Activated CD8-positive, alpha-beta T cell treated with anti-CD3 and anti-CD28 coated beads, Interleukin-2, amount 10 ng/mL, durations not matched to agents 7 days and 5 days (primary cell): ENCODE measurements at regions not wholly inside any gene's neighbourhood (a gene's known extent, or its start where the extent isn't known, plus 50 kb on each side); places are given as distances from the start of the nearest gene placed in this dataset.
"Not testable (repeated sequence)": the region's sequence is repeated elsewhere in the genome, so short reads cannot be mapped to it uniquely, and the experiment has no call there.

ENCODE experiments used
- ATAC-seq: fragments of 150-1000 bp; cut with Tn5 transposase; one replicate; pipeline ENCODE4 v1.10.0; 2021; ENCODE audit warnings: moderate library complexity
- CTCF ChIA-PET: fragments of 350-600 bp; sonication (Branson Sonifier 250); formaldehyde crosslinking; loops from one replicate; lab custom pipeline; 2021; ENCODE audit warnings: antibody characterized with exemption; lab: Charles Lee
- POLR2A ChIA-PET: fragments of 350-600 bp; sonication (Branson Sonifier 250); formaldehyde crosslinking; loops from one replicate; lab custom pipeline; 2021; ENCODE audit warnings: antibody characterized with exemption; lab: Charles Lee
- DNase-seq: peaks from one replicate; pipeline ENCODE4 v3.0.0-alpha.2; 2020
- H3K27ac Mint-ChIP-seq: one replicate; pipeline ENCODE4 v1.8.0; 2021; ENCODE audit warnings: mild to moderate bottlenecking, mixed read lengths
- H3K27me3 Mint-ChIP-seq: one replicate; pipeline ENCODE4 v1.8.0; 2021; ENCODE audit warnings: low read depth, mixed read lengths
- H3K36me3 Mint-ChIP-seq: one replicate; pipeline ENCODE4 v1.8.0; 2021; ENCODE audit warnings: low read depth, mixed read lengths
- H3K4me1 Mint-ChIP-seq: one replicate; pipeline ENCODE4 v1.8.0; 2021; ENCODE audit warnings: low read depth, mixed read lengths
- H3K4me3 Mint-ChIP-seq: one replicate; pipeline ENCODE4 v1.8.0; 2021; ENCODE audit warnings: mild to moderate bottlenecking, mixed read lengths
- H3K9me3 Mint-ChIP-seq: one replicate; pipeline ENCODE4 v1.8.0; 2022; ENCODE audit warnings: mixed read lengths; ENCODE audit not compliant: insufficient read depth

DNA sequence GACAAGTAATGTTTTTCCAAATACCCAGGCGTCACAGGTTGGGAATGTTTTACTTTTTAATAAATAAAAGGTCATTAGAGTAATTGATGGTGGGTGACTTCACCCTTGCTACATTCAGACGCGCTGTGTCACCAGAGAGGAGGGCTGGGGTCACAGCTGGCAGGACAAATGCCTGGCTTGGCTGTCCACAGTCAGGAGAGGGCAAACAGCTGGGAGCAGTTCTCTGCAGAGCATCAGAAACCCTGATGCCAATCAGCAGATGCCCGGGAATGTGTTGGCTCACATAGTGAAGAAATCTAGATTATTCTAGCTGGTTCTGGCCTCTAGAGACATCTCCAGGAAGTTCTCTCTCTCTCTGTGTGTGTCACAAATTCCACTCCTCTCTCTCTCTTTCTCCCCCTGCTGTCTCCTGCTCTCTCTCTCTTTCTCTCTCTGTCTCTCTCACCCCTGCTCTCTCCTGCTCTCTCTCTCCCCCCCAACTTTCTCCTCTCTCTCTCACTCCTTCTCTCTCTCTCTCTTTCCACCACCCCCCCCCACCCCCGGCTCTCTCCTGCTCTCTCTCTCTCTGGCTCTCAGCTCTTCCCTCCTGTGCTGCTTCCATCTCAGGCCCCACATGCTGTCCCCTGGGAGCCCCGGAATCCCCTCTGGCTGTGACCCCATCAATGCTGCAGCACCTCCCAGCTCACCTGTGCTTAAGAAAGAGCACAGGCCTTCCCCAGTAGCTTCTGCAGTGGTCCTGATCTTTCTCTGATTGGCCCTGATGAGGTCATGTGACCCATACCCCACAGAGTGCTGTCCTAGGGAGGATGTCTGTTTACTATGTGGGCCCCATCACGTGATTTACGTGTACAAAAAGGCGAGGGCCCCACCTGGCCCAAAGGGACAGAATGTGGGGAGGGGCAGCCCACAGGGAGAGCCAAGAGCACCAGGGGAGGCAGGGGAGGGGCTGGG lies 331.5 kb downstream of the ADGRD1 start:
- H3K4me3 Mint-ChIP-seq, DNase-seq, H3K27ac Mint-ChIP-seq: not testable (repeated sequence)

DNA sequence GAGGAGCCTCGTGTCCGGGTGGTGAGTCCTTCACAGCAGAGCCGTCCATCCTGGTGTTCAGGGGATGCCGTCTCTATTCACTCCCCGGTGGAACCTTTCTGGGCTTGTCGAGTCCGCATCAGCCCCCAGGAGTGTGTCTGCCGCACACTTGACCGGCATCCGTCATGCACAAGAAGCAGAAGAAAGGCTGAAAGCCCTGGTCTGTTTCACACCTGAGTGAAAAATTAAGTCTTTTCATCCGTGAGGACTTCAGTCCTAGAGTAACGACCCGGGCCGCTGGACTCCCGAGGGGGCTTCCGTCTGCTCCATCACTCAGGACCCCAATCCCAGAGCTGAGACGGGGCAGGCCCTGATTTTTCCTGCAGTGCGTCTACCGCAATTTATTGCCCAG lies 332.2 kb downstream of the ADGRD1 start:
- H3K36me3 Mint-ChIP-seq, H3K27ac Mint-ChIP-seq, H3K4me3 Mint-ChIP-seq, H3K4me1 Mint-ChIP-seq, H3K9me3 Mint-ChIP-seq, DNase-seq, H3K27me3 Mint-ChIP-seq, CTCF ChIA-PET, ATAC-seq, POLR2A ChIA-PET: not testable (repeated sequence)

More for the DNA sequence above, 331.5 kb downstream of the ADGRD1 start:
- H3K4me1 Mint-ChIP-seq, CTCF ChIA-PET, H3K27me3 Mint-ChIP-seq, H3K36me3 Mint-ChIP-seq, H3K9me3 Mint-ChIP-seq, ATAC-seq, POLR2A ChIA-PET: not testable (repeated sequence)

DNA sequence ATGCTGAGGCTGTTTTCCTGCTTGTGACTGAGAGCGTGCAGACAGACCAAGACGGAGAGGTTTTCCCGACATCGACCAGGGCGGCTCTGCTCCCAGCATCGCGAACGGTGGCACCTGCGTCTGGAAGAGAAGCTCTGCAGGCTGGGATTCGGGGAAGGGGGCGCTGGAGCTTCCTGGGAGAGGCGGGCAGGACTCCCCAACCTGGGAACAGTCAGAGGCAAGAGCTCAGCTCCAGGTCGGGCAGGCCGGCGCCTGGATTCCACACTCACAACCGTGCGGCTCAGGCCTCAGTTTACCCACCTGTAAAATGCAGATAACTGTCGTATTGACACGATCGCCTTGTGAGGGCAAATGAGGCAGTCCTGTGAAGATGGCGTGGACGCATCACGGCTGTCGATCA lies 332.6 kb downstream of the ADGRD1 start:
- H3K4me3 Mint-ChIP-seq, DNase-seq: not testable (repeated sequence)

DNA sequence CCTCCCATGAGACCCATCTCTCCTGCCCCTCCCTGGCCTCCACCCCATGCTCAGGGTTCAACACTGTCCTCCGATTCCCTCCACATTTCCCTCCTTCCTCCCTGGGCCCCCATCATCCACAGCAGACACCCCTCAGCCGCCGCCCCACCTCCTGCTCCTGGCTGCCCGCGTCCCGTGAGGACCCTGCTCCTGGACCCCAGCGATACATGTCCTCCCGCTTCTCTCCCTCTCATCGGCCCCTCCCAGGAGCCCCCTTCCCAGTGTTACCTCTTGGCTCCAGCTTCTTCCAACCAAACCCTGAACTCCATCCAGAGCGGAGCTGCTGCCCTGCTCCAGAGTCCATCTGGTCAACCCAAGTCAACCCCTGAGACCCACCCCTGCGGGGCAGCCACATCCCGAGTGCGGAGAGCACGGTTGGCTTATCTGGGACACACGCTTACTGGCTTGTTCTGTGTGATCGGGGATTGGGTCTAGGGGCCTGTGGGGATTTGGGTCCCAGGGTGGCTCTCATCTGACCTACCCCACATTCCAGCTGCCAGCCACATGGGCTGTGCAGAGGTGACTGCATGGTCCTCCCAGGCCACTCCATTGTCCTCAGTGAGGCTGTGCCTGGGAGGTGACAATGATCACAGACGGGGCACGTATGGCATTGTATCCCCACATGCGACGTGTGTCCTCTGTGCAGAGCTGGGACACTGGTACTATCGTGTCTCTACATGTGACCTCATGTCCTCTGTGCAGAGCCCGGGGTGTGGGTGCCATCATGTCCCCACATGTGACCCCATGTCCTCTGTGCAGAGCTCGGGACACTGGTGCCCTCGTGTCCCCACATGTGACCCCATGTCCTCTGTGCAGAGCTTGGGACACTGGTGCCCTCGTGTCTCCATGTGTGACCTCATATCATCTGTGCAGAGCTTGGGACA lies 333.6 kb downstream of the ADGRD1 start:
- ChIA-PET CTCF (no interaction called here), POLR2A (no interaction called here)
- Mint-ChIP-seq H3K27me3 (no peaks in the 10 kb centered on the region), H3K9me3 (no peaks in the 10 kb centered on the region), H3K4me1 (no peaks in the 10 kb centered on the region), H3K36me3 (no peaks in the 10 kb centered on the region), H3K27ac (no peak overlapping the region), H3K4me3 (no peak overlapping the region)
- DNase-seq (no peak), ATAC-seq (no peak)

More for the DNA sequence above, 332.6 kb downstream of the ADGRD1 start:
- H3K36me3 Mint-ChIP-seq, POLR2A ChIA-PET, H3K27ac Mint-ChIP-seq, H3K27me3 Mint-ChIP-seq, H3K4me1 Mint-ChIP-seq, ATAC-seq, CTCF ChIA-PET, H3K9me3 Mint-ChIP-seq: not testable (repeated sequence)

DNA sequence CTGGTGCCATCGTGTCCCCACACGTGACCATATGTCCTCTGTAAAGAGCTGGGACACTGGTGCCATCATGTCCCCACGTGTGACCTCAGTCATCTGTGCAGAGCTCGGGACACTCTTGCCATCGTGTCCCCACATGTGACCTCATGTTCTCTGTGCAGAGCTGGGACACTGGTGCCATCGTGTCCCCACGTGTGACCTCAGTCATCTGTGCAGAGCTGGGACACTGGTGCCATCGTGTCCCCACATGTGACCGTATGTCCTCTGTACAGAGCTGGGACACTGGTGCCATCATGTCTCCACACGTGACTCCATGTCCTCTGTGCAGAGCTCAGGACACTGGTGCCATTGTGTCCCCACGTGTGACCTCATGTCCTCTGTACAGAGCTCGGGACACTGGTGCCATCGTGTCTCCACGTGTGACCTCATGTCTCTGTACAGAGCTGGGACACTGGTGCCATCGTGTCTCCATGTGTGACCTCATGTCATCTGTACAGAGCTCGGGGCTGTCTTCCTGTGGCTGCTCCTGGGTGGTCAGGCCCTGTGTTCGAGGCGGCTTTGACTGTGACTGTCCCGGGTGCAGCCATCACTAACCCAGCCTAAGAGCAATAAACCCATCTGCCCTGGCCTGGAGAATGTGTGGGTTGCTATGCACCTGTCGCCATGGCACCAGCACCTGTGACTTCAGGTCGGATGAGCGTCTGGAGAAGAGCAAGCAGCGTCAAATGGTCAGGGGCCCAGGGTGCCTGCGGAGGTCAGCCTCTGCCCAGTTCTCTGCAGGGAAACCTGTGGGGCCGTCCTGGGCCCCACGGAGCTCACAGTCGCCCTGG lies 334.4 kb downstream of the ADGRD1 start:
- ChIA-PET CTCF (no interaction called here), POLR2A (no interaction called here)
- no peaks in the 10 kb centered on the region for H3K27me3 Mint-ChIP-seq
- H3K27ac Mint-ChIP-seq, result no peak overlapping the region
- no peak for DNase-seq
- no peaks in the 10 kb centered on the region for H3K4me1 Mint-ChIP-seq
- no peak for ATAC-seq
- H3K4me3 Mint-ChIP-seq, result no peak overlapping the region
- H3K36me3 Mint-ChIP-seq, result no peaks in the 10 kb centered on the region
- H3K9me3 Mint-ChIP-seq, result no peaks in the 10 kb centered on the region

DNA sequence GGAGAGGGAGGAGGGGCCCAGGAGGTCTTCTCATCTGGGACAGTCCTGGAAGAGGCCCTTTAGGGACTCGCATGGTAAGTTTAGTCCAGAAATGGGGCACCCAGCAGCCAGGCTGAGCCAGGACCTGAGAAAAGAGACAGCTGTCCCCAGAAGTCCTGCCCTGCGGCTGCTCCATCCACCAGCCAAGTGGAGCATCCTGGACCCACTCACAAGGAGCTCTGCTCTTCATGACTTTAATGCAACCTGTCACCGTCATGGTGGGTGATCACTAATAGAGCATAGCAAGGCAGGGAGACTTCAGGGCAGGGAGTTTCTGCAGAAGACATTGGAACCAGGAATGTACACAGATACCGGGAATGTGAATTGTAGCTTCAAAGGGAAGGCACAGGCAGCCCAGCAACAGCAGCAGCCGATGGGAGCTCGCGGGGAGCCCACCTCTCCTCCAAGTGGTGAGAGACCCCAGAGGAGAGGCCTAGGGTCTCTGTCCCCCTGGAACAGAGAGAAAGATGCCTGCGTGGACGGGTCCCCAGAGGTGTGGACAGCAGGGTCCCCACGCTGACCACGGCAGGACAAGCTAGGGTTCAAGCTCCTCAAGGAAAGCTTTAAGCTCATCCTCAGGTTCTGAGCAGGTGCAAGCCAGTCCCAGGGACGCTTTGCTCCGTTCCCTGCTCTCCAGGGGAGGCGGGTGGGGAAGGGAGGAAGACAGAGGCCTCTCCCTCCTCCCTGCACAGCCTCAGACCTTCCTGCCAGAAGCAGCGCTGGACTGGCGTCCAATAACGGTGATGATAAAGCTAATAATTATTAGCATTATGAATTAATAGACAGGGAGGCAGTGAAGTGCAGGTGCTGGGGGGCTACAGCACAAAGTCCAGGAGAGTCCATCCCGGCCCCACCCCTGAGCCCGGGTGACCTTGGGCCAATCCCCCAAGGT lies 335.3 kb downstream of the ADGRD1 start:
- H3K4me3 Mint-ChIP-seq, H3K9me3 Mint-ChIP-seq, CTCF ChIA-PET, H3K27me3 Mint-ChIP-seq, H3K36me3 Mint-ChIP-seq, H3K27ac Mint-ChIP-seq, POLR2A ChIA-PET, H3K4me1 Mint-ChIP-seq, DNase-seq, ATAC-seq: not testable (repeated sequence)

DNA sequence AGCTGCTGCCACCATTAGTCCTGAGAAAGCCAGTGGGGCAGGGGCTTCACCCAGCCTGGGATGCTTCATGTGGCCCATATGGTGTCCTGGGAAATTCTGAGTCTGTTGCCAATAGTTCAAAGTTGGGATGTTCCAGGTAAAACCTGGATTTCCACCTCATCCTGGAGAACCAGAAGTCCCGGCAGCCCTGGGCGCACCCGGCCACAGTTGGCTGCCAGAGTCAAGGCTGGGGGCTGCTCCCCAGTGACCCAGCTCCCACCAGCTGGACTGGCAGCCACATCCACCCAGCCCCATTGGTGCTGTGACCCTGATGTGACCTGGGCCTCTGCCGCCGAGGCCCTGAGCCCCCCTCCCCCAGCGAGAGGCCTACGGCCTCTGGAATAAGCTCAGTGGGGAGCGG lies 336.1 kb downstream of the ADGRD1 start:
- H3K4me3 Mint-ChIP-seq, H3K4me1 Mint-ChIP-seq, POLR2A ChIA-PET, H3K36me3 Mint-ChIP-seq, H3K9me3 Mint-ChIP-seq, CTCF ChIA-PET, DNase-seq, H3K27me3 Mint-ChIP-seq, H3K27ac Mint-ChIP-seq, ATAC-seq: not testable (repeated sequence)

DNA sequence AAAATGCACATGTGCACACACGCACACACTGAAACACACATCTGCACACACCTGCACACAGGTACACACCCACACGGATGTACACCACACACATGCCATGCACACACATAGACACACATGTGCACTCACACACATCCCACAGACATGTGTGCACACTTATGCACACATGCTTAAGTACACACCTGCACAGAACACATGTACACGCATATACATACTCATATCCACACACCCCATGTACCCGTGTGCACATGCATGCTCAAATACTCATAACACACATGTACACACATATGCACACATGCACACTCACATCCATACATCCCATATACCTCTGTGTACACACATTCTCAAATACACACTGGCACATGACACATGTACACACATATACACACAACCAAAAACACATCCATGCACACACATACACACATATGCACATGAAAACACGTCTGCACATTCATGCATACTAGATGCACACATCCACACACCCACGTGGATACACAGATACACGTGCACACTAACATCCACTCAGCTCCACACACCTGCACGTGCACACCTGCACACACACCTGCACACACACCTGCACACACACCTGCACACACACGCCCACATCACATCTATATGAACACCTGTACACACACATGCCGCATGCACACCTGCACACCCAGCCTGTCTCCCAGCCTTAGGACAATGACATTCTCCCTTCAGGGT lies 336.7 kb downstream of the ADGRD1 start:
- no peaks in the 10 kb centered on the region for H3K9me3 Mint-ChIP-seq
- H3K27me3 Mint-ChIP-seq, result no peaks in the 10 kb centered on the region
- H3K4me1 Mint-ChIP-seq, result no peaks in the 10 kb centered on the region
- ATAC-seq, result no peak
- no peak overlapping the region for H3K27ac Mint-ChIP-seq
- no peak for DNase-seq
- no peak overlapping the region for H3K4me3 Mint-ChIP-seq
- ChIA-PET CTCF (no interaction called here), POLR2A (no interaction called here)
- no peaks in the 10 kb centered on the region for H3K36me3 Mint-ChIP-seq

DNA sequence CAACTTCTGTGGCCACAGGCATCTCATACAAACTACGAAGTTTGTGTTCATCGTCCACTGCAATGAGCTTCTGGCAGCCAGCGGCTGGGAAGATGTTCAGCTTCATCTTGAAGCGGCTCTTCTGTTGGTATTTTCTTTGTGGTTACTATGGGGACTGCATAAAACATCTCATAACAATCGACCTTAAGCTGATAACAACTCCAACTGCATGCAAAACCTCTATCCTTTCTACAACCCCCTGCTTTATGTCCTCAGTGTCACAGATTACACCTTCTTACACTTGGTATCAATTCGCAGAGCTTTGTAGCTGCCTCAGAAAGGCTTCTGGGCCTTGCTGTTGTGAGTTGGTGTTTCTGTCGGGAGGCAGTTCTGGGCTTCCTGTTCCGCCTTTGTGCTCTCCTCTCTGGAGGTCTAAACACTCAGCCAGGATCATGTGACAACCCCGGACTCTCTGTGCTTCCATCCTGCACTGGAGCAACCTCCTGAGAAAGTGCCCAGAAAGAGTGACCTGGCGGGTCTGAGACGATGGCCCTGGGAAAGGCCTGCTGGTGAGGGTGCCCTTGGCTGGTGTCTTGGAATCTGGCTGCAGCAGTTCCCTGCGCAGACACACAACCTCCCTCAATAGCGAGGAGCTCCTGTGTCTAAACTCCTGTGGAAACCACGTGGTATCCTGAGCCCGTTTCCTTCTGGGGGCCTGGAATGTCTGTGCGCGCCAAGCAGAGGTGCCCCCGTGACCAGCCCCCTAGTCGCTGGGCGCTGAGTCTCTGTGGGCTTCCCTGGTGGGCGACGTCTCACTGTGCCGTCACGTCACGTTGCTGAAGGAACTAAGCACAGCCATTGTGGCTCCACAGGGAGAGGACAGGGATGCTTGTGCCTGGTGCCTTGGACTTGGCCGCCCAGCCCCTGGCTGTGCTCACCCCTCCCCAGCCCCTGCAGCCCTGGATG lies 339.6 kb downstream of the ADGRD1 start:
- DNase-seq, H3K27me3 Mint-ChIP-seq, H3K27ac Mint-ChIP-seq, ATAC-seq, H3K36me3 Mint-ChIP-seq, POLR2A ChIA-PET, CTCF ChIA-PET, H3K9me3 Mint-ChIP-seq, H3K4me3 Mint-ChIP-seq, H3K4me1 Mint-ChIP-seq: not testable (repeated sequence)

DNA sequence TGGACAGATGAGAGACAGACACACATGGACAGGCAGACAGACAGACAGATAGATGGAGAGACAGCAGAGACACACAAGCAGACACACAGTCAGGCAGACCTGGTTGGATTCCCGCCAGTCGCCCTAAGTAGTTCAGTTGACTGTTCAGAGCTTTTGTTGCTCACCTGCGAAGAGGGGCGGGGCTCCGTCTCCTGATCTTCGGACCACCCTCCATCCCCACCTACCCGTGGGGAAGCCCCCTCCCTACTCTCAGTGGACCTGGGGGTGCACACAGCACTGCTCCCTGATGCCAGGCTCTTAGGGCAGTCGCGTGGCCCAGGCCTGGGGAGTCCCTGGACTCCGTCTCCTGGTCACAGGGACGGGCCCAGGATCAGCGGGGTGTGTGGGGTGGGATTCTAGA lies 341.0 kb downstream of the ADGRD1 start:
- H3K27ac Mint-ChIP-seq, H3K9me3 Mint-ChIP-seq, H3K36me3 Mint-ChIP-seq, CTCF ChIA-PET, H3K4me3 Mint-ChIP-seq, H3K27me3 Mint-ChIP-seq, ATAC-seq, H3K4me1 Mint-ChIP-seq, DNase-seq, POLR2A ChIA-PET: not testable (repeated sequence)
